Stimulated activated CD8-positive, alpha-beta memory T cell treated with anti-CD3 and anti-CD28 coated beads, Interleukin-15, amount 100 ng/mL, for 4 hours (primary cell): ENCODE measurements at regions not wholly inside any gene's neighbourhood (a gene's known extent, or its start where the extent isn't known, plus 50 kb on each side); places are given as distances from the start of the nearest gene placed in this dataset.
"Not testable (repeated sequence)": the region's sequence is repeated elsewhere in the genome, so short reads cannot be mapped to it uniquely, and the experiment has no call there.

Experiments
- DNase-seq, 2 donors: peaks; one replicate each; pipeline ENCODE4 v3.0.0-alpha.2; 2020; ENCODE audit warnings: low read depth in 2 of 2

GRCh38 chr2:118388771-118389170 is 300.5 kb downstream of the INSIG2 start:
- DNase-seq = no peak

GRCh38 chr2:118387509-118387908 is 299.2 kb downstream of the INSIG2 start:
- DNase-seq = no peak

GRCh38 chr2:118386641-118387302 is 298.5 kb downstream of the INSIG2 start:
- no peak for DNase-seq

- DNase-seq = no peak
Measured at GRCh38 chr2:118380915-118381653, 292.8 kb downstream of the INSIG2 start.

- DNase-seq = no peak
Measured at GRCh38 chr2:118375907-118376485, 287.7 kb downstream of the INSIG2 start.

- DNase-seq = no peak
Measured at GRCh38 chr2:118374974-118375755, 286.9 kb downstream of the INSIG2 start.

GRCh38 chr2:118372886-118373830 is 284.9 kb downstream of the INSIG2 start:
- no peak for DNase-seq

- DNase-seq = no peak
Measured at GRCh38 chr2:118371515-118371914, 283.2 kb downstream of the INSIG2 start.

GRCh38 chr2:118369521-118369920 is 281.2 kb downstream of the INSIG2 start:
- DNase-seq = not testable (repeated sequence)

GRCh38 chr2:118363604-118364003 is 275.3 kb downstream of the INSIG2 start:
- DNase-seq = no peak

GRCh38 chr2:118356051-118356450 is 267.8 kb downstream of the INSIG2 start:
- no peak for DNase-seq

- DNase-seq = no peak
Measured at GRCh38 chr2:118351796-118352195, 263.5 kb downstream of the INSIG2 start.

GRCh38 chr2:118350621-118351020 is 262.4 kb downstream of the INSIG2 start:
- DNase-seq = no peak

GRCh38 chr2:118349365-118349764 is 261.1 kb downstream of the INSIG2 start:
- no peak for DNase-seq

GRCh38 chr2:118348380-118349034 is 260.2 kb downstream of the INSIG2 start:
- DNase-seq = no peak

- no peak for DNase-seq
Measured at GRCh38 chr2:118345465-118345864, 257.2 kb downstream of the INSIG2 start.

GRCh38 chr2:118340103-118340502 is 251.8 kb downstream of the INSIG2 start:
- DNase-seq = no peak

GRCh38 chr2:118339386-118339785 is 251.1 kb downstream of the INSIG2 start:
- DNase-seq = no peak

- DNase-seq = no peak
Measured at GRCh38 chr2:118333664-118334063, 245.4 kb downstream of the INSIG2 start.

GRCh38 chr2:118325321-118325955 is 237.2 kb downstream of the INSIG2 start:
- DNase-seq = no peak
